ENCODE measurements at regions not wholly inside any gene's neighbourhood (a gene's known extent, or its start where the extent isn't known, plus 50 kb on each side); places are given as distances from the start of the nearest gene placed in this dataset.

DNA sequence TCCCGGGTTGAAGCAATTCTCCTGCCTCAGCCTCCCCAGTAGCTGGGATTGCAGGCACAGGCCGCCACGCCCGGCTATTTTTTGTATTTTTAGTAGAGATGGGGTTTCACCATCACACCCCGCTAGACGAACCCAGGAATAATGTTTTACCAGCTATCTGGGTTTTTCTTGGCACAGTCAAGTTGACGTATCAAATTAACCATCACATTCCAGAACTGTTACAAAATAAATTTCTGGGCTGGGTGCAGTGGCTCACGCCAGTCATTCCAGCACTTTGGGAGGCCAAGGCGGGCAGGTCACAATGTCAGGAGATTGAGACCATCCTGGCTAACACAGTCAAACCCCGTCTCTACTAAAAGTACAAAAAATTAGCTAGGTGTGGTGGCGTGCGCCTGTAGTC, 501.2 kb downstream of the SHISA9 start (continued):
- TF ChIP-seq ATF3 (IDR thresholded peaks at IDR 0.05) = no peak
- no peak for TF ChIP-seq RAD21 (IDR thresholded peaks at IDR 0.05; ENCODE audit: low read depth)
- TF ChIP-seq SP1 (IDR thresholded peaks at IDR 0.05; ENCODE audit: low read depth) = no peak
- TF ChIP-seq EZH2 (IDR thresholded peaks at IDR 0.05) = no peak
- no peak for TF ChIP-seq CBX3 (IDR thresholded peaks at IDR 0.05; ENCODE audit: low read depth)
- TF ChIP-seq POLR2A (IDR thresholded peaks at IDR 0.05; ENCODE audit: borderline replicate concordance, extremely low read depth, insufficient read depth, insufficient read length) = no peak
- no peak for TF ChIP-seq MAX (IDR thresholded peaks at IDR 0.05)

- H3K4me1 ChIP-seq (ENCODE audit: control insufficient read depth in 1 of 2, insufficient read depth in 2 of 2, low read length in 2 of 2) = no peaks in the 10 kb centered on the region
- ChIA-PET CTCF (no interaction called here), RAD21 (ENCODE audit: low non-redundant PET in 1 of 2, low total read pairs in 2 of 2, uncharacterized antibody in 2 of 2, unreplicated experiment in 2 of 2) (no interaction called here), POLR2A (no interaction called here)
- no peaks in the 10 kb centered on the region for H3K36me3 ChIP-seq (ENCODE audit: control insufficient read depth in 1 of 2, insufficient read depth in 2 of 2, low read length in 2 of 2)
- no peaks in the 10 kb centered on the region for H3K9me3 ChIP-seq (ENCODE audit: control insufficient read depth in 1 of 2, insufficient read depth in 1 of 2, low read depth in 1 of 2, low read length in 2 of 2)
- H3K27ac ChIP-seq (ENCODE audit: low read depth, low read length) = no peak overlapping the region
- no peak overlapping the region for H3K4me2 ChIP-seq (ENCODE audit: low read length)
- intact Hi-C loops (cut with micrococcal nuclease) = no loop called here
- H3K9ac ChIP-seq (ENCODE audit: low read length) = no peak overlapping the region
- H3K4me3 ChIP-seq (replicated peaks in 1 of 2; ENCODE audit: low read depth in 1 of 2, low read length in 2 of 2) = no peak overlapping the region
- no TSS peak for BruUV-seq (replicated peaks)
- H3K9me2 ChIP-seq (ENCODE audit: insufficient read depth) = no peaks in the 10 kb centered on the region
- DNase-seq (ENCODE audit: low read depth, low spot score) (no peak), ATAC-seq (no peak)
- H3K27me3 ChIP-seq (ENCODE audit: insufficient read depth, low read length) = no peaks in the 10 kb centered on the region
- H4K20me1 ChIP-seq (ENCODE audit: insufficient read depth) = no peaks in the 10 kb centered on the region
- no peaks in the 10 kb centered on the region for H3K79me2 ChIP-seq (ENCODE audit: insufficient read depth, low read length)
- no peak overlapping the region for H2AFZ ChIP-seq (ENCODE audit: low read depth, low read length, poor library complexity, severe bottlenecking)
- TF ChIP-seq SIN3A (IDR thresholded peaks at IDR 0.05; ENCODE audit: low read depth) (no peak), SP1 (IDR thresholded peaks at IDR 0.05; ENCODE audit: low read depth) (no peak), CBX3 (IDR thresholded peaks at IDR 0.05; ENCODE audit: low read depth) (no peak), EZH2 (IDR thresholded peaks at IDR 0.05) (no peak), EZH2phosphoT487 (IDR thresholded peaks at IDR 0.05; ENCODE audit: borderline replicate concordance) (no peak), FOSL1 (IDR thresholded peaks at IDR 0.05; ENCODE audit: low read depth) (no peak), MAX (IDR thresholded peaks at IDR 0.05) (no peak), REST (IDR thresholded peaks at IDR 0.05; ENCODE audit: low read depth) (no peak), POLR2A (IDR thresholded peaks at IDR 0.05; ENCODE audit: borderline replicate concordance, extremely low read depth, insufficient read depth, insufficient read length) (no peak), ELF1 (IDR thresholded peaks at IDR 0.05; ENCODE audit: borderline replicate concordance, low read depth) (no peak), RAD21 (IDR thresholded peaks at IDR 0.05; ENCODE audit: low read depth) (no peak), CEBPB (IDR thresholded peaks at IDR 0.05; ENCODE audit: low read depth) (no peak), JUND (IDR thresholded peaks at IDR 0.05) (no peak), ATF3 (IDR thresholded peaks at IDR 0.05) (no peak), TCF7L2 (IDR thresholded peaks at IDR 0.05; ENCODE audit: borderline replicate concordance, extremely low read depth, insufficient read depth, insufficient read length) (no peak)
- TF ChIP-seq, protein P1, sequence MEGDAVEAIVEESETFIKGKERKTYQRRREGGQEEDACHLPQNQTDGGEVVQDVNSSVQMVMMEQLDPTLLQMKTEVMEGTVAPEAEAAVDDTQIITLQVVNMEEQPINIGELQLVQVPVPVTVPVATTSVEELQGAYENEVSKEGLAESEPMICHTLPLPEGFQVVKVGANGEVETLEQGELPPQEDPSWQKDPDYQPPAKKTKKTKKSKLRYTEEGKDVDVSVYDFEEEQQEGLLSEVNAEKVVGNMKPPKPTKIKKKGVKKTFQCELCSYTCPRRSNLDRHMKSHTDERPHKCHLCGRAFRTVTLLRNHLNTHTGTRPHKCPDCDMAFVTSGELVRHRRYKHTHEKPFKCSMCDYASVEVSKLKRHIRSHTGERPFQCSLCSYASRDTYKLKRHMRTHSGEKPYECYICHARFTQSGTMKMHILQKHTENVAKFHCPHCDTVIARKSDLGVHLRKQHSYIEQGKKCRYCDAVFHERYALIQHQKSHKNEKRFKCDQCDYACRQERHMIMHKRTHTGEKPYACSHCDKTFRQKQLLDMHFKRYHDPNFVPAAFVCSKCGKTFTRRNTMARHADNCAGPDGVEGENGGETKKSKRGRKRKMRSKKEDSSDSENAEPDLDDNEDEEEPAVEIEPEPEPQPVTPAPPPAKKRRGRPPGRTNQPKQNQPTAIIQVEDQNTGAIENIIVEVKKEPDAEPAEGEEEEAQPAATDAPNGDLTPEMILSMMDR (IDR thresholded peaks at IDR 0.05 in 2 of 3, conservative IDR thresholded peaks at IDR 0.05 in 1 of 3; ENCODE audit: borderline replicate concordance in 1 of 3, insufficient read depth in 1 of 3, low read depth in 2 of 3, low read length in 2 of 3) = no peak
- TF ChIP-seq, protein P2, sequence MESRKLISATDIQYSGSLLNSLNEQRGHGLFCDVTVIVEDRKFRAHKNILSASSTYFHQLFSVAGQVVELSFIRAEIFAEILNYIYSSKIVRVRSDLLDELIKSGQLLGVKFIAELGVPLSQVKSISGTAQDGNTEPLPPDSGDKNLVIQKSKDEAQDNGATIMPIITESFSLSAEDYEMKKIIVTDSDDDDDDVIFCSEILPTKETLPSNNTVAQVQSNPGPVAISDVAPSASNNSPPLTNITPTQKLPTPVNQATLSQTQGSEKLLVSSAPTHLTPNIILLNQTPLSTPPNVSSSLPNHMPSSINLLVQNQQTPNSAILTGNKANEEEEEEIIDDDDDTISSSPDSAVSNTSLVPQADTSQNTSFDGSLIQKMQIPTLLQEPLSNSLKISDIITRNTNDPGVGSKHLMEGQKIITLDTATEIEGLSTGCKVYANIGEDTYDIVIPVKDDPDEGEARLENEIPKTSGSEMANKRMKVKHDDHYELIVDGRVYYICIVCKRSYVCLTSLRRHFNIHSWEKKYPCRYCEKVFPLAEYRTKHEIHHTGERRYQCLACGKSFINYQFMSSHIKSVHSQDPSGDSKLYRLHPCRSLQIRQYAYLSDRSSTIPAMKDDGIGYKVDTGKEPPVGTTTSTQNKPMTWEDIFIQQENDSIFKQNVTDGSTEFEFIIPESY (IDR thresholded peaks at IDR 0.05; ENCODE audit: extremely low read depth, insufficient replicate concordance, low read length) = no peak
These were observed 501.9 kb downstream of the SHISA9 start for GRCh38 chr16:13403326-13403725.
